Activated naive CD8-positive, alpha-beta T cell (primary cell): ENCODE measurements at regions not wholly inside any gene's neighbourhood (a gene's known extent, or its start where the extent isn't known, plus 50 kb on each side); places are given as distances from the start of the nearest gene placed in this dataset.

ENCODE experiments used
- H3K27ac Mint-ChIP-seq: one replicate; pipeline ENCODE4 v1.8.0; 2021; ENCODE audit warnings: mixed read lengths
- H3K27me3 Mint-ChIP-seq: one replicate; pipeline ENCODE4 v1.8.0; 2021; ENCODE audit warnings: mixed read lengths
- H3K36me3 Mint-ChIP-seq: one replicate; pipeline ENCODE4 v1.8.0; 2021; ENCODE audit warnings: mixed read lengths
- H3K4me1 Mint-ChIP-seq: one replicate; pipeline ENCODE4 v1.8.0; 2021; ENCODE audit warnings: low read depth, mixed read lengths
- H3K4me3 Mint-ChIP-seq: one replicate; pipeline ENCODE4 v1.8.0; 2021; ENCODE audit warnings: mild to moderate bottlenecking, mixed read lengths
- H3K9me3 Mint-ChIP-seq: one replicate; pipeline ENCODE4 v1.8.0; 2021; ENCODE audit warnings: low read depth, mixed read lengths

GRCh38 chr22:48685767-48686166, 1141.9 kb downstream of the BRD1 start:
- H3K27me3 Mint-ChIP-seq = no peaks in the 10 kb centered on the region
- H3K4me1 Mint-ChIP-seq = no peaks in the 10 kb centered on the region
- peaks cover 4% of the 10 kb centered on the region for H3K9me3 Mint-ChIP-seq
- no peak overlapping the region for H3K27ac Mint-ChIP-seq
- H3K36me3 Mint-ChIP-seq = no peaks in the 10 kb centered on the region
- no peak overlapping the region for H3K4me3 Mint-ChIP-seq

- Mint-ChIP-seq H3K4me3 (no peak overlapping the region), H3K36me3 (no peaks in the 10 kb centered on the region), H3K27me3 (no peaks in the 10 kb centered on the region), H3K9me3 (peaks cover 4% of the 10 kb centered on the region), H3K4me1 (no peaks in the 10 kb centered on the region), H3K27ac (no peak overlapping the region)
These were observed 1144.0 kb downstream of the BRD1 start for GRCh38 chr22:48683640-48684039.

- Mint-ChIP-seq H3K27ac (no peak overlapping the region), H3K4me3 (no peak overlapping the region), H3K27me3 (no peaks in the 10 kb centered on the region), H3K9me3 (peaks cover 4% of the 10 kb centered on the region), H3K36me3 (no peaks in the 10 kb centered on the region), H3K4me1 (no peaks in the 10 kb centered on the region)
These were observed 1145.2 kb downstream of the BRD1 start for GRCh38 chr22:48682504-48682903.

GRCh38 chr22:48680601-48681000, 1147.1 kb downstream of the BRD1 start:
- H3K36me3 Mint-ChIP-seq = no peaks in the 10 kb centered on the region
- no peak overlapping the region for H3K27ac Mint-ChIP-seq
- no peaks in the 10 kb centered on the region for H3K4me1 Mint-ChIP-seq
- no peak overlapping the region for H3K4me3 Mint-ChIP-seq
- H3K27me3 Mint-ChIP-seq = no peaks in the 10 kb centered on the region
- no peaks in the 10 kb centered on the region for H3K9me3 Mint-ChIP-seq

GRCh38 chr22:48679656-48680555, 1147.8 kb downstream of the BRD1 start:
- Mint-ChIP-seq H3K4me1 (no peaks in the 10 kb centered on the region), H3K36me3 (no peaks in the 10 kb centered on the region), H3K4me3 (no peak overlapping the region), H3K27me3 (no peaks in the 10 kb centered on the region), H3K9me3 (no peaks in the 10 kb centered on the region), H3K27ac (no peak overlapping the region)

GRCh38 chr22:48678171-48679135, 1149.2 kb downstream of the BRD1 start:
- Mint-ChIP-seq H3K4me1 (no peaks in the 10 kb centered on the region), H3K4me3 (no peak overlapping the region), H3K27me3 (no peaks in the 10 kb centered on the region), H3K9me3 (no peaks in the 10 kb centered on the region), H3K27ac (no peak overlapping the region), H3K36me3 (no peaks in the 10 kb centered on the region)

GRCh38 chr22:48677621-48678020, 1150.1 kb downstream of the BRD1 start:
- Mint-ChIP-seq H3K9me3 (peaks cover 7% of the 10 kb centered on the region), H3K4me1 (no peaks in the 10 kb centered on the region), H3K36me3 (no peaks in the 10 kb centered on the region), H3K4me3 (no peak overlapping the region), H3K27me3 (no peaks in the 10 kb centered on the region), H3K27ac (no peak overlapping the region)

- Mint-ChIP-seq H3K36me3 (no peaks in the 10 kb centered on the region), H3K4me1 (no peaks in the 10 kb centered on the region), H3K27me3 (no peaks in the 10 kb centered on the region), H3K9me3 (peaks cover 11% of the 10 kb centered on the region), H3K4me3 (no peak overlapping the region), H3K27ac (no peak overlapping the region)
These were observed 1150.5 kb downstream of the BRD1 start for GRCh38 chr22:48677168-48677520.

- H3K36me3 Mint-ChIP-seq = no peaks in the 10 kb centered on the region
- no peaks in the 10 kb centered on the region for H3K4me1 Mint-ChIP-seq
- H3K27ac Mint-ChIP-seq = no peak overlapping the region
- H3K4me3 Mint-ChIP-seq = no peak overlapping the region
- no peaks in the 10 kb centered on the region for H3K27me3 Mint-ChIP-seq
- H3K9me3 Mint-ChIP-seq = peaks cover 12% of the 10 kb centered on the region
These were observed 1151.2 kb downstream of the BRD1 start for GRCh38 chr22:48676266-48677167.

- H3K4me3 Mint-ChIP-seq = no peak overlapping the region
- H3K36me3 Mint-ChIP-seq = no peaks in the 10 kb centered on the region
- no peaks in the 10 kb centered on the region for H3K27me3 Mint-ChIP-seq
- H3K27ac Mint-ChIP-seq = no peak overlapping the region
- peaks cover 12% of the 10 kb centered on the region for H3K9me3 Mint-ChIP-seq
- H3K4me1 Mint-ChIP-seq = no peaks in the 10 kb centered on the region
These were observed 1151.9 kb downstream of the BRD1 start for GRCh38 chr22:48675830-48676145.

GRCh38 chr22:48675141-48675829, 1152.4 kb downstream of the BRD1 start:
- Mint-ChIP-seq H3K4me1 (no peaks in the 10 kb centered on the region), H3K27me3 (no peaks in the 10 kb centered on the region), H3K9me3 (peaks cover 12% of the 10 kb centered on the region), H3K27ac (no peak overlapping the region), H3K4me3 (no peak overlapping the region), H3K36me3 (no peaks in the 10 kb centered on the region)

GRCh38 chr22:48673806-48674500, 1153.7 kb downstream of the BRD1 start:
- H3K9me3 Mint-ChIP-seq = peaks cover 12% of the 10 kb centered on the region
- H3K4me3 Mint-ChIP-seq = no peak overlapping the region
- H3K27ac Mint-ChIP-seq = no peak overlapping the region
- no peaks in the 10 kb centered on the region for H3K27me3 Mint-ChIP-seq
- no peaks in the 10 kb centered on the region for H3K4me1 Mint-ChIP-seq
- H3K36me3 Mint-ChIP-seq = no peaks in the 10 kb centered on the region

- Mint-ChIP-seq H3K27ac (no peak overlapping the region), H3K4me3 (no peak overlapping the region), H3K9me3 (peaks cover 12% of the 10 kb centered on the region), H3K36me3 (no peaks in the 10 kb centered on the region), H3K4me1 (no peaks in the 10 kb centered on the region), H3K27me3 (no peaks in the 10 kb centered on the region)
These were observed 1155.3 kb downstream of the BRD1 start for GRCh38 chr22:48672387-48672786.

- H3K4me3 Mint-ChIP-seq = no peak overlapping the region
These were observed 1156.9 kb downstream of the BRD1 start for GRCh38 chr22:48670731-48671130.

More at GRCh38 chr22:48670731-48671130, 1156.9 kb downstream of the BRD1 start:
- H3K27ac Mint-ChIP-seq = no peak overlapping the region
- H3K9me3 Mint-ChIP-seq = peaks cover 12% of the 10 kb centered on the region
- H3K36me3 Mint-ChIP-seq = no peaks in the 10 kb centered on the region
- no peaks in the 10 kb centered on the region for H3K27me3 Mint-ChIP-seq
- no peaks in the 10 kb centered on the region for H3K4me1 Mint-ChIP-seq
